Uterus (tissue), 2 donors: ENCODE measurements at regions not wholly inside any gene's neighbourhood (a gene's known extent, or its start where the extent isn't known, plus 50 kb on each side); places are given as distances from the start of the nearest gene placed in this dataset.

Experiments
- POLR2A ChIP-seq, 2 donors: fragments of 450-650 bp; IDR thresholded peaks; one replicate each; pipeline ENCODE4 v1.6.1; 2016; ENCODE audit warnings: antibody characterized with exemption in 2 of 2, mild to moderate bottlenecking in 1 of 2, moderate library complexity in 1 of 2
- TF ChIP-seq, protein P1 (sequence below), 4 experiments: fragments of 200-600 bp in 2 of 4; fragments of 450-650 bp in 2 of 4; sonication (generic) in 2 of 4; IDR thresholded peaks; one replicate each; pipeline ENCODE4 v1.5.1; 2016 to 2019; ENCODE audit warnings: antibody characterized with exemption in 4 of 4, mild to moderate bottlenecking in 2 of 4, moderate library complexity in 1 of 4

DNA sequence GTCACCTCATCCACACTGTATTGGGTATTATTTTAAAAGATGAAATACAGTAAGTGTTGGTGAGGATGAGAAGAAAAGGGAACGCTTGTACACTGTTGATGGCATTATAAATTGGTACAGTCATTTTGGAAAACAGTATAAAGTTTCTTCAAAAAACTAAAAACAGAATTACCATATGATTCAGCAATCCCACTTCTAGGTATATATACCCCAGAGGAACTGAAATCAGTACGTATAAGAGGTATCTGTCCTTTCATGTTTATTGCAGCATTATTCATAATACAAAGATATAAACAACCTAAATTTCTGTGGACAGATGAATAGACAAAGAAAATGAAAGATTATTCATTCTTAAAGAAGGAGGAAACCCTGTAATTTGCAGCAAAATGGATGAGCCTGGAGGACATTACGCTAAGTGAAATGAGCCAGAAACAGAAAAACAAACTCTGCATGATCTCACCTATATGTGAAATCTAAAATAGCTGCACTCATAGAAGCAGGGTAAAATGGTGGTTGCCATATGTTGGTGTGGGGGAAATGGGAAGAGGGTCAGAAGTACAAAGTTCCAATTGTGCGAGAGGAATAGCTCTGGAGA, 191.6 kb downstream of the TRIM36 start:
- TF ChIP-seq, protein P1, sequence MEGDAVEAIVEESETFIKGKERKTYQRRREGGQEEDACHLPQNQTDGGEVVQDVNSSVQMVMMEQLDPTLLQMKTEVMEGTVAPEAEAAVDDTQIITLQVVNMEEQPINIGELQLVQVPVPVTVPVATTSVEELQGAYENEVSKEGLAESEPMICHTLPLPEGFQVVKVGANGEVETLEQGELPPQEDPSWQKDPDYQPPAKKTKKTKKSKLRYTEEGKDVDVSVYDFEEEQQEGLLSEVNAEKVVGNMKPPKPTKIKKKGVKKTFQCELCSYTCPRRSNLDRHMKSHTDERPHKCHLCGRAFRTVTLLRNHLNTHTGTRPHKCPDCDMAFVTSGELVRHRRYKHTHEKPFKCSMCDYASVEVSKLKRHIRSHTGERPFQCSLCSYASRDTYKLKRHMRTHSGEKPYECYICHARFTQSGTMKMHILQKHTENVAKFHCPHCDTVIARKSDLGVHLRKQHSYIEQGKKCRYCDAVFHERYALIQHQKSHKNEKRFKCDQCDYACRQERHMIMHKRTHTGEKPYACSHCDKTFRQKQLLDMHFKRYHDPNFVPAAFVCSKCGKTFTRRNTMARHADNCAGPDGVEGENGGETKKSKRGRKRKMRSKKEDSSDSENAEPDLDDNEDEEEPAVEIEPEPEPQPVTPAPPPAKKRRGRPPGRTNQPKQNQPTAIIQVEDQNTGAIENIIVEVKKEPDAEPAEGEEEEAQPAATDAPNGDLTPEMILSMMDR (IDR thresholded peaks at IDR 0.05) = no peak
- no peak for TF ChIP-seq POLR2A (IDR thresholded peaks at IDR 0.05)
